K562 (cell line): ENCODE measurements at regions not wholly inside any gene's neighbourhood (a gene's known extent, or its start where the extent isn't known, plus 50 kb on each side); places are given as distances from the start of the nearest gene placed in this dataset.

ENCODE experiments used
- ATAC-seq: fragments of 200-7000 bp; cut with Tn5 transposase; 3 replicates; pipeline ENCODE4 v1.9.1; 2020; ENCODE audit warnings: moderate library complexity
- BruUV-seq: library from RNA; stranded (reverse); fragments of 400-500 nt; replicated peaks from 2 replicates; lab custom pipeline; 2021; lab: Mats Ljungman, UMichigan
- CTCF ChIA-PET: fragments of 300-600 bp; formaldehyde crosslinking; extraction: SDS; loops from one replicate; lab custom pipeline; 2021; ENCODE audit warnings: low intra/inter-chr PET ratio; lab: Yijun Ruan, JAX
- POLR2A ChIA-PET: fragments of 300-600, 350-650 bp; sonication (Branson Sonifier 250); formaldehyde crosslinking; extraction: SDS; loops from one replicate; lab custom pipeline; 2021; ENCODE audit warnings: antibody characterized with exemption, inconsistent platforms; lab: Yijun Ruan, JAX
- DNase-seq, 4 experiments: peaks; one replicate each; pipeline versions ENCODE4 v3.0.0 to v3.0.0-alpha.2; 2011 to 2018; ENCODE audit warnings: low spot score in 3 of 4, mixed read lengths in 3 of 4; ENCODE audit errors: extremely low read depth in 1 of 4
- FAIRE-seq: peaks from 2 replicates; lab custom pipeline; 2011; peaks lifted over from hg19 to GRCh38; lab: Jason Lieb, UNC
- H2AFZ ChIP-seq: 2 replicates; pipeline ENCODE4 v1.6.0; 2011; ENCODE audit warnings: low read depth, low read length, control low read depth, inconsistent platforms
- H3K27ac ChIP-seq: fragments of 200-600 bp; 3 replicates; pipeline ENCODE4 v1.8.0; 2011; ENCODE audit warnings: low read depth, mild to moderate bottlenecking, control low read depth, inconsistent platforms, low read length, moderate library complexity, mixed read lengths; ENCODE audit errors: extremely low read depth
- H3K27me3 ChIP-seq, 2 experiments: fragments of 300-600 bp in 1 of 2; 2 replicates in 1 of 2; 3 replicates in 1 of 2; pipeline versions ENCODE4 v1.6.0 to v1.8.0; 2011; ENCODE audit warnings: inconsistent platforms in 2 of 2, low read length in 2 of 2, mild to moderate bottlenecking in 1 of 2, mixed read lengths in 1 of 2, moderate library complexity in 1 of 2; ENCODE audit not compliant: control insufficient read depth in 2 of 2, insufficient read depth in 2 of 2
- H3K36me3 ChIP-seq: fragments of 300-600 bp; 3 replicates; pipeline ENCODE4 v1.8.0; 2011; ENCODE audit warnings: mild to moderate bottlenecking, low read length, inconsistent platforms; ENCODE audit not compliant: control insufficient read depth, insufficient read depth
- H3K4me1 ChIP-seq, 2 experiments: fragments of 200-600 bp in 1 of 2; replicated peaks in 1 of 2; 2 replicates in 1 of 2; 3 replicates in 1 of 2; pipeline versions ENCODE4 v1.5.1 to v1.8.0; 2011; ENCODE audit warnings: inconsistent platforms in 2 of 2, low read length in 2 of 2, mild to moderate bottlenecking in 1 of 2, mixed read lengths in 1 of 2, moderate library complexity in 1 of 2; ENCODE audit not compliant: control insufficient read depth in 2 of 2, insufficient read depth in 2 of 2
- H3K4me2 ChIP-seq: 2 replicates; pipeline ENCODE4 v1.6.1; 2011; ENCODE audit warnings: low read length, control low read depth, inconsistent platforms, mixed read lengths; ENCODE audit not compliant: insufficient read depth
- H3K4me3 ChIP-seq: fragments of 200-600 bp; sonication (generic), shearing (Covaris generic); 2 replicates; pipeline ENCODE4 v1.5.1; 2016; ENCODE audit warnings: control low read depth, inconsistent platforms
- H3K79me2 ChIP-seq: fragments of 200-600 bp; 3 replicates; pipeline ENCODE4 v1.8.0; 2011; ENCODE audit warnings: low read length, inconsistent platforms; ENCODE audit not compliant: control insufficient read depth, insufficient read depth
- H3K9ac ChIP-seq, 2 experiments: 2 replicates each; pipeline versions ENCODE4 v1.6.0 to v1.6.1; 2011; ENCODE audit warnings: low read depth in 2 of 2, low read length in 2 of 2, control low read depth in 1 of 2, inconsistent platforms in 1 of 2, mild to moderate bottlenecking in 1 of 2, mixed read lengths in 1 of 2; ENCODE audit not compliant: insufficient read depth in 1 of 2
- H3K9me1 ChIP-seq: one replicate; pipeline ENCODE4 v1.6.0; 2011; ENCODE audit warnings: inconsistent platforms, mild to moderate bottlenecking, low read length, moderate library complexity; ENCODE audit not compliant: control insufficient read depth, insufficient read depth
- H3K9me3 ChIP-seq: replicated peaks from 2 replicates; pipeline ENCODE4 v1.5.1; 2011; ENCODE audit warnings: low read depth, low read length, inconsistent platforms; ENCODE audit not compliant: control insufficient read depth, insufficient read depth
- H4K20me1 ChIP-seq: replicated peaks from 2 replicates; pipeline ENCODE4 v1.6.1; 2011; ENCODE audit warnings: low read length, inconsistent platforms, mixed read lengths; ENCODE audit not compliant: control insufficient read depth, insufficient read depth
- ARID1B ChIP-seq: fragments of 450-650 bp; IDR thresholded peaks from 2 replicates; pipeline ENCODE4 v1.6.1; 2016; ENCODE audit warnings: antibody characterized with exemption, mild to moderate bottlenecking, inconsistent platforms
- ATF1 ChIP-seq, 2 experiments: fragments of 450-650 bp in 1 of 2; IDR thresholded peaks; 2 replicates each; pipeline ENCODE4 v1.6.1; 2016; ENCODE audit warnings: missing compliant biosample characterization in 1 of 2, missing genetic modification characterization in 1 of 2
- BMI1 ChIP-seq: fragments of 150-350 bp; IDR thresholded peaks from 2 replicates; pipeline ENCODE4 v1.6.1; 2014; ENCODE audit warnings: low read length
- CBFA2T3 ChIP-seq: fragments of 450-650 bp; IDR thresholded peaks from 2 replicates; pipeline ENCODE4 v1.6.1; 2017
- CXXC5 ChIP-seq: fragments of 250-450 bp; sonication (Bioruptor Pico); IDR thresholded peaks from 2 replicates; pipeline ENCODE4 v1.8.0; 2022; ENCODE audit warnings: inconsistent platforms, mild to moderate bottlenecking, moderate library complexity
- ELF4 ChIP-seq: fragments of 450-650 bp; formaldehyde crosslinking; IDR thresholded peaks from 2 replicates; pipeline ENCODE4 v1.4.0; 2022; ENCODE audit warnings: missing genetic modification characterization
- ERF ChIP-seq: fragments of 450-650 bp; formaldehyde crosslinking; IDR thresholded peaks from 2 replicates; pipeline ENCODE4 v1.4.0; 2020; ENCODE audit warnings: mild to moderate bottlenecking, mixed read lengths
- JUNB ChIP-seq: fragments of 450-650 bp; formaldehyde crosslinking; conservative IDR thresholded peaks from 2 replicates; pipeline ENCODE4 v1.4.0; 2020; ENCODE audit warnings: mild to moderate bottlenecking
- MAFG ChIP-seq: fragments of 450-650 bp; conservative IDR thresholded peaks from 2 replicates; pipeline ENCODE4 v1.6.1; 2016; ENCODE audit warnings: missing genetic modification characterization, missing compliant biosample characterization
- PHTF2 ChIP-seq: fragments of 250-450 bp; sonication (Bioruptor Pico); IDR thresholded peaks from 2 replicates; pipeline ENCODE4 v1.5.0; 2021; ENCODE audit warnings: mild to moderate bottlenecking
- SETDB1 ChIP-seq: IDR thresholded peaks from one replicate; pipeline ENCODE4 v1.6.1; 2012; ENCODE audit warnings: low read length, control low read depth, inconsistent platforms
- SMAD2 ChIP-seq: fragments of 150-350 bp; IDR thresholded peaks from 2 replicates; pipeline ENCODE4 v1.6.1; 2014; ENCODE audit warnings: low read depth, mild to moderate bottlenecking, low read length
- SMARCA5 ChIP-seq: fragments of 450-650 bp; IDR thresholded peaks from 2 replicates; pipeline ENCODE4 v1.6.1; 2016
- TAF9B ChIP-seq: fragments of 450-650 bp; IDR thresholded peaks from 2 replicates; pipeline ENCODE4 v1.6.1; 2018; ENCODE audit warnings: mild to moderate bottlenecking; ENCODE audit not compliant: partially characterized antibody
- TBL1XR1 ChIP-seq, 2 experiments: IDR thresholded peaks; 2 replicates each; pipeline ENCODE4 v1.6.1; 2012; ENCODE audit warnings: improper control_type of control experiment in 2 of 2, low read length in 2 of 2, mild to moderate bottlenecking in 1 of 2
- ZNF507 ChIP-seq: conservative IDR thresholded peaks from 2 replicates; pipeline ENCODE4 v1.6.1; 2017; ENCODE audit warnings: missing genetic modification characterization, missing compliant biosample characterization
- ZNF584 ChIP-seq: fragments of 200-800 bp; sonication (Bioruptor generic); IDR thresholded peaks from 2 replicates; pipeline ENCODE4 v1.6.1; 2016; ENCODE audit warnings: low read depth, mild to moderate bottlenecking, missing genetic modification characterization, missing compliant biosample characterization
- ZNF644 ChIP-seq: fragments of 200-800 bp; sonication (Bioruptor generic); IDR thresholded peaks from 2 replicates; pipeline ENCODE4 v1.6.1; 2016; ENCODE audit warnings: low read depth, missing genetic modification characterization, missing compliant biosample characterization
- WGBS: fragments of 100-300 bp; shearing (Covaris generic); methylation state at CpG from one replicate; pipeline ENCODE4 v1.1.6; 2016; ENCODE audit warnings: low coverage, mixed read lengths; ENCODE audit not compliant: insufficient coverage; ENCODE audit errors: missing lambda C conversion rate; 5-methylcytosine and 5-hydroxymethylcytosine counted together
- in situ Hi-C: fragments of 300-500 bp; cut with MboI; formaldehyde crosslinking; loops from 4 replicates; pipeline ENCODE4 v1.15.0; 2018; ENCODE audit warnings: inconsistent platforms, mixed read lengths
- intact Hi-C: fragments of 100-400 bp; cut with micrococcal nuclease; formaldehyde crosslinking; loops from 2 replicates; pipeline ENCODE4 v1.14.2; 2022
- TF ChIP-seq, protein P1 (sequence below): sonication (generic); formaldehyde crosslinking; IDR thresholded peaks from 2 replicates; pipeline ENCODE4 v1.8.0; 2022; ENCODE audit warnings: mild to moderate bottlenecking, missing genetic modification reagents
- TF ChIP-seq, protein P2 (sequence below): fragments of 450-650 bp; IDR thresholded peaks from 2 replicates; pipeline ENCODE4 v1.6.1; 2014; ENCODE audit warnings: low read depth, mild to moderate bottlenecking, moderate library complexity, borderline replicate concordance

- in situ Hi-C loops, result no loop called here
- peak in 2 of 4 experiments; percentile 13 to 31 for DNase-seq
- peak overlapping the region; percentile 38 for H2AFZ ChIP-seq
- peaks cover 0 to 12% of the 10 kb centered on the region in 2 experiments; a peak in 3 of 5 replicates for H3K4me1 ChIP-seq
- H3K4me2 ChIP-seq, result no peak overlapping the region
- ChIA-PET POLR2A (interaction anchor here (0.8 to 1.4 kb wide), 2 partner anchors 26 to 99 kb away, joined by 3 read pairs; no protein-coding TSS in a partner anchor), CTCF (no interaction called here)
- no peaks in the 10 kb centered on the region for H4K20me1 ChIP-seq
- peak; percentile 69 for ATAC-seq
- intact Hi-C loops, result no loop called here
- H3K79me2 ChIP-seq, result no peaks in the 10 kb centered on the region
- BruUV-seq, result no TSS peak
- WGBS, result 23% methylated on average over 6 of the region's 6 CpGs
- no peaks in the 10 kb centered on the region for H3K9me3 ChIP-seq
- no peak overlapping the region for H3K9ac ChIP-seq
- H3K36me3 ChIP-seq, result no peaks in the 10 kb centered on the region
- H3K4me3 ChIP-seq, result no peak overlapping the region
- H3K27me3 ChIP-seq, result no peaks in the 10 kb centered on the region
- FAIRE-seq, result peak; percentile 52
- H3K27ac ChIP-seq, result no peak overlapping the region
- no peaks in the 10 kb centered on the region for H3K9me1 ChIP-seq
- TF ChIP-seq ZNF584 (CRISPR knock-in tag), result no peak
- no peak for TF ChIP-seq SMARCA5
- TF ChIP-seq BMI1, result no peak
- no peak for TF ChIP-seq JUNB (CRISPR knock-in tag)
- TF ChIP-seq ARID1B, result peak; percentile 39; the same call in 1 of the 2 replicates
- no peak for TF ChIP-seq PHTF2
- TF ChIP-seq MAFG (tag), result peak; percentile 94
- TF ChIP-seq ELF4 (CRISPR knock-in tag), result no peak
- no peak for TF ChIP-seq ATF1 (CRISPR knock-in tag; IDR thresholded peaks at IDR 0.05)
- TF ChIP-seq ATF1 (tag; IDR thresholded peaks at IDR 0.05), result peak; percentile 28; the same call in 1 of the 2 replicates
- TF ChIP-seq ZNF644 (tag), result no peak
- no peak for TF ChIP-seq SMAD2
- no peak for TF ChIP-seq SETDB1
- TF ChIP-seq, protein P1, sequence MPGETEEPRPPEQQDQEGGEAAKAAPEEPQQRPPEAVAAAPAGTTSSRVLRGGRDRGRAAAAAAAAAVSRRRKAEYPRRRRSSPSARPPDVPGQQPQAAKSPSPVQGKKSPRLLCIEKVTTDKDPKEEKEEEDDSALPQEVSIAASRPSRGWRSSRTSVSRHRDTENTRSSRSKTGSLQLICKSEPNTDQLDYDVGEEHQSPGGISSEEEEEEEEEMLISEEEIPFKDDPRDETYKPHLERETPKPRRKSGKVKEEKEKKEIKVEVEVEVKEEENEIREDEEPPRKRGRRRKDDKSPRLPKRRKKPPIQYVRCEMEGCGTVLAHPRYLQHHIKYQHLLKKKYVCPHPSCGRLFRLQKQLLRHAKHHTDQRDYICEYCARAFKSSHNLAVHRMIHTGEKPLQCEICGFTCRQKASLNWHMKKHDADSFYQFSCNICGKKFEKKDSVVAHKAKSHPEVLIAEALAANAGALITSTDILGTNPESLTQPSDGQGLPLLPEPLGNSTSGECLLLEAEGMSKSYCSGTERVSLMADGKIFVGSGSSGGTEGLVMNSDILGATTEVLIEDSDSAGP (CRISPR knock-in tag), result no peak
- TF ChIP-seq CXXC5 (CRISPR knock-in tag), result no peak
- TF ChIP-seq TBL1XR1 (IDR thresholded peaks at IDR 0.05; ENCODE audit: low read length in 2 of 2), result no peak
- TF ChIP-seq ZNF507 (tag), result no peak
- TF ChIP-seq CBFA2T3, result peak; percentile 43; the same call in 1 of the 2 replicates
- TF ChIP-seq TAF9B, result no peak
- TF ChIP-seq, protein P2, sequence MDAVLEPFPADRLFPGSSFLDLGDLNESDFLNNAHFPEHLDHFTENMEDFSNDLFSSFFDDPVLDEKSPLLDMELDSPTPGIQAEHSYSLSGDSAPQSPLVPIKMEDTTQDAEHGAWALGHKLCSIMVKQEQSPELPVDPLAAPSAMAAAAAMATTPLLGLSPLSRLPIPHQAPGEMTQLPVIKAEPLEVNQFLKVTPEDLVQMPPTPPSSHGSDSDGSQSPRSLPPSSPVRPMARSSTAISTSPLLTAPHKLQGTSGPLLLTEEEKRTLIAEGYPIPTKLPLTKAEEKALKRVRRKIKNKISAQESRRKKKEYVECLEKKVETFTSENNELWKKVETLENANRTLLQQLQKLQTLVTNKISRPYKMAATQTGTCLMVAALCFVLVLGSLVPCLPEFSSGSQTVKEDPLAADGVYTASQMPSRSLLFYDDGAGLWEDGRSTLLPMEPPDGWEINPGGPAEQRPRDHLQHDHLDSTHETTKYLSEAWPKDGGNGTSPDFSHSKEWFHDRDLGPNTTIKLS, result no peak
- TF ChIP-seq ERF (CRISPR knock-in tag), result no peak
These were observed 75.5 kb downstream of the VCAM1 start for GRCh38 chr1:100794748-100795645.
